Activated T-helper 1 cell treated with anti-CD3 and anti-CD28 coated beads, Interleukin-12 subunit alpha, Interleukin-12 subunit beta, Interleukin-2, Interleukin-4 antibody, amounts not matched to agents 30 ng/mL and 10 ng/mL and 1 ng/mL, durations not matched to agents 14 hours and 24 hours and 36 hours (primary cell): ENCODE measurements at regions not wholly inside any gene's neighbourhood (a gene's known extent, or its start where the extent isn't known, plus 50 kb on each side); places are given as distances from the start of the nearest gene placed in this dataset.

ENCODE experiments used
- DNase-seq: peaks from one replicate; pipeline ENCODE4 v3.0.0; 2021; ENCODE audit warnings: low spot score
- H3K27ac Mint-ChIP-seq: one replicate; pipeline ENCODE4 v1.8.0; 2021; ENCODE audit warnings: mild to moderate bottlenecking, mixed read lengths
- H3K27me3 Mint-ChIP-seq: one replicate; pipeline ENCODE4 v1.8.0; 2022; ENCODE audit warnings: mild to moderate bottlenecking, moderate library complexity, mixed read lengths; ENCODE audit not compliant: insufficient read depth
- H3K36me3 Mint-ChIP-seq: one replicate; pipeline ENCODE4 v1.8.0; 2021; ENCODE audit warnings: low read depth, mixed read lengths
- H3K4me1 Mint-ChIP-seq: one replicate; pipeline ENCODE4 v1.8.0; 2021; ENCODE audit warnings: low read depth, mixed read lengths
- H3K4me3 Mint-ChIP-seq: one replicate; pipeline ENCODE4 v1.8.0; 2021; ENCODE audit warnings: mild to moderate bottlenecking, moderate library complexity, mixed read lengths
- H3K9me3 Mint-ChIP-seq: one replicate; pipeline ENCODE4 v1.8.0; 2021; ENCODE audit warnings: mixed read lengths
- intact Hi-C: fragments of 100-400 bp; cut with micrococcal nuclease; formaldehyde crosslinking; loops from one replicate; pipeline ENCODE4 v1.15.1; 2024

GRCh38 chr6:82022614-82023129 is 224.9 kb downstream of the IBTK start:
- intact Hi-C loops: loop anchor here (5.0 kb wide), 1 partner anchor 1600 kb away; no protein-coding TSS in a partner anchor
- H3K27me3 Mint-ChIP-seq: no peaks in the 10 kb centered on the region
- no peak overlapping the region for H3K27ac Mint-ChIP-seq
- H3K36me3 Mint-ChIP-seq: no peaks in the 10 kb centered on the region
- DNase-seq: no peak
- no peaks in the 10 kb centered on the region for H3K9me3 Mint-ChIP-seq
- H3K4me1 Mint-ChIP-seq: no peaks in the 10 kb centered on the region
- no peak overlapping the region for H3K4me3 Mint-ChIP-seq

- Mint-ChIP-seq H3K9me3 (no peaks in the 10 kb centered on the region), H3K27me3 (no peaks in the 10 kb centered on the region), H3K27ac (no peak overlapping the region), H3K36me3 (no peaks in the 10 kb centered on the region), H3K4me3 (no peak overlapping the region), H3K4me1 (no peaks in the 10 kb centered on the region)
- no peak for DNase-seq
- intact Hi-C loops: no loop called here
These were observed 229.8 kb downstream of the IBTK start for GRCh38 chr6:82017773-82018172.

- Mint-ChIP-seq H3K36me3 (no peaks in the 10 kb centered on the region), H3K4me3 (no peak overlapping the region), H3K9me3 (no peaks in the 10 kb centered on the region), H3K4me1 (no peaks in the 10 kb centered on the region), H3K27me3 (no peaks in the 10 kb centered on the region), H3K27ac (no peak overlapping the region)
- intact Hi-C loops: no loop called here
- DNase-seq: no peak
These were observed 230.3 kb downstream of the IBTK start for GRCh38 chr6:82017288-82017687.

- H3K4me1 Mint-ChIP-seq: no peaks in the 10 kb centered on the region
- no peaks in the 10 kb centered on the region for H3K27me3 Mint-ChIP-seq
- H3K9me3 Mint-ChIP-seq: no peaks in the 10 kb centered on the region
- H3K27ac Mint-ChIP-seq: no peak overlapping the region
- H3K36me3 Mint-ChIP-seq: no peaks in the 10 kb centered on the region
- intact Hi-C loops: no loop called here
- H3K4me3 Mint-ChIP-seq: no peak overlapping the region
- DNase-seq: no peak
These were observed 232.0 kb downstream of the IBTK start for GRCh38 chr6:82015526-82015925.

GRCh38 chr6:82015043-82015442 is 232.5 kb downstream of the IBTK start:
- intact Hi-C loops: no loop called here
- no peak overlapping the region for H3K4me3 Mint-ChIP-seq
- no peak for DNase-seq
- no peak overlapping the region for H3K27ac Mint-ChIP-seq
- no peaks in the 10 kb centered on the region for H3K4me1 Mint-ChIP-seq
- H3K36me3 Mint-ChIP-seq: no peaks in the 10 kb centered on the region
- H3K27me3 Mint-ChIP-seq: no peaks in the 10 kb centered on the region
- H3K9me3 Mint-ChIP-seq: no peaks in the 10 kb centered on the region

GRCh38 chr6:82013561-82014530 is 233.7 kb downstream of the IBTK start:
- H3K27me3 Mint-ChIP-seq: no peaks in the 10 kb centered on the region
- no peaks in the 10 kb centered on the region for H3K36me3 Mint-ChIP-seq
- no peak for DNase-seq
- no peaks in the 10 kb centered on the region for H3K4me1 Mint-ChIP-seq
- H3K9me3 Mint-ChIP-seq: no peaks in the 10 kb centered on the region
- H3K27ac Mint-ChIP-seq: no peak overlapping the region
- no peak overlapping the region for H3K4me3 Mint-ChIP-seq
- intact Hi-C loops: no loop called here

GRCh38 chr6:82006027-82006738 is 241.4 kb downstream of the IBTK start:
- H3K4me1 Mint-ChIP-seq: no peaks in the 10 kb centered on the region
- no peak for DNase-seq
- H3K27me3 Mint-ChIP-seq: no peaks in the 10 kb centered on the region
- H3K27ac Mint-ChIP-seq: no peak overlapping the region
- intact Hi-C loops: no loop called here
- H3K9me3 Mint-ChIP-seq: no peaks in the 10 kb centered on the region
- no peaks in the 10 kb centered on the region for H3K36me3 Mint-ChIP-seq
- no peak overlapping the region for H3K4me3 Mint-ChIP-seq

GRCh38 chr6:82000551-82000950 is 247.0 kb downstream of the IBTK start:
- no peaks in the 10 kb centered on the region for H3K9me3 Mint-ChIP-seq
- intact Hi-C loops: no loop called here
- no peak overlapping the region for H3K4me3 Mint-ChIP-seq
- H3K4me1 Mint-ChIP-seq: peaks cover 14% of the 10 kb centered on the region
- DNase-seq: no peak
- H3K27ac Mint-ChIP-seq: no peak overlapping the region
- peaks cover 2% of the 10 kb centered on the region for H3K27me3 Mint-ChIP-seq
- no peaks in the 10 kb centered on the region for H3K36me3 Mint-ChIP-seq

- no peak for DNase-seq
- H3K27me3 Mint-ChIP-seq: peaks cover 2% of the 10 kb centered on the region
- intact Hi-C loops: no loop called here
- no peak overlapping the region for H3K27ac Mint-ChIP-seq
- peaks cover 14% of the 10 kb centered on the region for H3K4me1 Mint-ChIP-seq
- no peak overlapping the region for H3K4me3 Mint-ChIP-seq
- no peaks in the 10 kb centered on the region for H3K36me3 Mint-ChIP-seq
- no peaks in the 10 kb centered on the region for H3K9me3 Mint-ChIP-seq
These were observed 247.3 kb upstream of the TENT5A start for GRCh38 chr6:81999826-82000225.

GRCh38 chr6:81999270-81999669 is 246.8 kb upstream of the TENT5A start:
- no peaks in the 10 kb centered on the region for H3K9me3 Mint-ChIP-seq
- no peak for DNase-seq
- peaks cover 14% of the 10 kb centered on the region for H3K4me1 Mint-ChIP-seq
- no peak overlapping the region for H3K27ac Mint-ChIP-seq
- intact Hi-C loops: no loop called here
- H3K36me3 Mint-ChIP-seq: no peaks in the 10 kb centered on the region
- H3K27me3 Mint-ChIP-seq: peaks cover 2% of the 10 kb centered on the region
- H3K4me3 Mint-ChIP-seq: no peak overlapping the region

- H3K36me3 Mint-ChIP-seq: no peaks in the 10 kb centered on the region
- no peak overlapping the region for H3K27ac Mint-ChIP-seq
- H3K4me1 Mint-ChIP-seq: peaks cover 14% of the 10 kb centered on the region
- no peak for DNase-seq
- peaks cover 2% of the 10 kb centered on the region for H3K27me3 Mint-ChIP-seq
- no peaks in the 10 kb centered on the region for H3K9me3 Mint-ChIP-seq
- intact Hi-C loops: no loop called here
- H3K4me3 Mint-ChIP-seq: no peak overlapping the region
These were observed 246.0 kb upstream of the TENT5A start for GRCh38 chr6:81998432-81998831.

- no peak overlapping the region for H3K4me3 Mint-ChIP-seq
- peaks cover 14% of the 10 kb centered on the region for H3K4me1 Mint-ChIP-seq
- no peaks in the 10 kb centered on the region for H3K36me3 Mint-ChIP-seq
- no peak for DNase-seq
- H3K9me3 Mint-ChIP-seq: no peaks in the 10 kb centered on the region
- peaks cover 2% of the 10 kb centered on the region for H3K27me3 Mint-ChIP-seq
- intact Hi-C loops: no loop called here
- no peak overlapping the region for H3K27ac Mint-ChIP-seq
These were observed 244.8 kb upstream of the TENT5A start for GRCh38 chr6:81997090-81997926.
